GM19395 (cell line): ENCODE measurements at regions not wholly inside any gene's neighbourhood (a gene's known extent, or its start where the extent isn't known, plus 50 kb on each side); places are given as distances from the start of the nearest gene placed in this dataset.

Source experiments
- ATAC-seq: cut with Tn5 transposase; IDR thresholded peaks from one replicate; pipeline ENCODE4 v1.9.1; 2021; ENCODE audit warnings: mild to moderate bottlenecking, moderate library complexity; ENCODE audit not compliant: unreplicated experiment

DNA sequence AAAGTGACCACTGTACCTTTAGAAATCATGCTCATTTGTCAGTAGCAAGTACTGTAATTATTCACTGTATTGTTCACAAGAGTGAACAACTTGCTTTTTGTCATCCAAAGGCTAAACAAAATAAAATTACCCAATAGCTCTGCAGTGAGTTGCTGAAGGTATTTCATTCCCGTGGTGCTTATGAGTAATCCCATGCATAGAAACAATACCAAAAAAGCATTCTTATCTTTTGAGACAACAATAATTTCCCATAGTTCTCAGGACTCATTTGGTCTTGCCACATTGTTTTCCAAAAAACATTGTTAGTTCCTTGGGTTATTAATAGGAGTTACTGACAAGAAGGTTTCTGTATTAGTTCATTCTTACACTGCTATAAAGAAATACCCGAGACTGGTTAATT lies 503.2 kb upstream of the FAM98A start:
- no peak for ATAC-seq

GRCh38 chr2:34099377-34099776 lies 500.3 kb upstream of the FAM98A start:
- no peak for ATAC-seq

GRCh38 chr2:34098256-34098655 lies 499.2 kb upstream of the FAM98A start:
- ATAC-seq, result no peak

- peak; percentile 85 for ATAC-seq
Measured at GRCh38 chr2:34096562-34097171, 497.6 kb upstream of the FAM98A start.

- no peak for ATAC-seq
Measured at GRCh38 chr2:34093790-34094189, 494.7 kb upstream of the FAM98A start.

- ATAC-seq, result no peak
Measured at GRCh38 chr2:34070196-34070595, 471.1 kb upstream of the FAM98A start.

GRCh38 chr2:34069604-34070003 lies 470.5 kb upstream of the FAM98A start:
- ATAC-seq, result no peak

GRCh38 chr2:34050413-34050812 lies 451.3 kb upstream of the FAM98A start:
- no peak for ATAC-seq

DNA sequence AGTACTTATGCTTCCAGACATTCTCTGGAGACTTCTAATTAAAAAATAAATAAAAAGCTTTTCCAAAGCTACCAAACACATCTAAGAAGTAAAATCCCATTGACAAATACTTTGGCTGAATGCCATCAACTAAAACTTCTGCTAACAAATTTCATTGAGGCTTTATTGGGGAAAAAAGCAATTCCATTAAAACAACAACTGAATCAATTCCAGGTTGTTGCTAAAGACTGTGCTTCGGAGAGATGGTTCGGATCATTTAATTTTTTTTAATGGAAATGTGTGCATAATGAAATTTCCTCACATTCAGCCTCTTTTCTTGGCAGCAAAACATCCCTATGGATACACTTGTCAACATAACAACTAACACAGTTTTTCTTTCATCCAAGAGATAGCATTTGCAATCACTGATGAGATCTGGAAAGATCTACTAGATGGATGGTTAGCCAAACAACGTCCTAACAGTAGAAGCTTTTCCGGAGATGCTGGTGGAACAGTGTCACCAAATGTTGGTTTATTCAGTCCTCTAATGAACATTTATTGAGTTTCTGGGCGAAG lies 446.1 kb upstream of the FAM98A start:
- ATAC-seq, result no peak

DNA sequence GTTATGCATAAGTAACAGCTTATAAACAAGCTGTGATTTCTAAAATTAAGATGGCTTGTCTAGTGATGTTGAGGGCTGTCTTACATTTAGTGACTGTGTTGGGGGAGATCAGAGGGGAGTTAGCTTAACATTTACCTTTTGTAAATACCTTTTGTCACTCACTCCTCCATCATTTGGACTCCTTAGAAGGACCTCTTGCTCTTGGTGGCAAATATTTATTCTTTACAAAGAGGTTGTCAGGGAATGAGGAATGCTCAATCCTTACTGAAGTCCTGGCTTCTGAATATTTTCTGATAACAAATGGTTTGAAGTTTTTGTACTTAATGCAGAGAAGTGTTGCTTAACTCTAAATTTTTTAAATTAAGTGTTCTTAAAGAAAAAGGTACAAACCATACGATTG lies 438.8 kb upstream of the FAM98A start:
- no peak for ATAC-seq

DNA sequence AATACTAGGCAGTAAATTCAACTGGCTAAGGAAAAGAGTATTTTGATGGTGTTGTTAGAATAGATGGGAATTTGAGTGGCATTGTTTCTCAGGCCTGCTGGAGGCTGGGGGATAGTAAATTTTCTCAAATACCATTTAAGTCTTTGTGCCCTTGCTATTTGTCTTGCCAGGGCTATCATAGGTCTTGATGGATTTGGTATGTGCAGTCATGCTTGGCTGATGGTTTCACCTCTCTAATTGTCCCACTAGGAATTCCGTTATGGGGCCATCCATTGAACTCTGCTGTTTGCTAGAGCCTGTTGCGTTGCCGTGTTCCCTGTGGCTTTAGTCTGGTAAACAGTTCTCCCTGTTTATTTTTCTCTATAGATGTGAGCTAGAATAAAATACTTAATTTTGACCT lies 438.1 kb upstream of the FAM98A start:
- ATAC-seq, result no peak

DNA sequence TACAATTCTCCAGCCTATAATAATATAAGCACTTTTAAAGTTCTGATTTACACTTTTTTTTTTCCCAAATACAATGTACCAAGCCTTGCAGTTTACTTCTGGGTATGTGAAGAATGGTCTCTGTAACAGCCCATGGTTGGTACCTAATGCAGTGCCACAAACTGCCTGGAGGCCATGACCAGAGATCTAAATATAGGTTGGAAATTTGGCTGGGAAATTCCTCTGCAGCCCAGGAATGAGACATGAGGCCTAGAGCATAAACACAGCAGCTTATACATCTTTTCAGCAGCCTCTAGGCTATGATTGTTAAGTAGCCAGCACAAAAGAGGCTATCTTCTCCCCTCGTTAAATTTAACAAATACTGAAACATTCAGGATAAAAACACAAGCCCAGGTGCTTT lies 432.0 kb upstream of the FAM98A start:
- no peak for ATAC-seq

DNA sequence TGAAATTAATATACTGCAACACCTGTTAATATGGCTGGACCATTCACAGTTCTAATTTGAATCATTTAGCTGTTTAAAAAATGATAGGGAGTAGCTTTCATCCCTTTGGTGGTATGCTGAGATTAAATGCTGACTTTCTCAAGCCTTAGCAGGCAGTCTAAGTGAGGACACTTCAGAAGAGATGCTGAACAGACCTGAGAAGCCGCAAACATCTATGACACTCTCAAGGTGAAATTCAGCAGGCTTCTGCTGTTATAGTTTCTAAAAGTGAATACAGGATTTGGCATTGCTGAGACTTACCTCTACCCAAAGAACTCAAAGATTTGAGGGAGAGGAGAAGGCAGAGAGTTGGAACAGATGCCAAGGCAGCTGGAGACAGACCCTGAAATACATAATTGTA lies 431.2 kb upstream of the FAM98A start:
- no peak for ATAC-seq

- no peak for ATAC-seq
Measured at GRCh38 chr2:34029073-34029472, 430.0 kb upstream of the FAM98A start.

DNA sequence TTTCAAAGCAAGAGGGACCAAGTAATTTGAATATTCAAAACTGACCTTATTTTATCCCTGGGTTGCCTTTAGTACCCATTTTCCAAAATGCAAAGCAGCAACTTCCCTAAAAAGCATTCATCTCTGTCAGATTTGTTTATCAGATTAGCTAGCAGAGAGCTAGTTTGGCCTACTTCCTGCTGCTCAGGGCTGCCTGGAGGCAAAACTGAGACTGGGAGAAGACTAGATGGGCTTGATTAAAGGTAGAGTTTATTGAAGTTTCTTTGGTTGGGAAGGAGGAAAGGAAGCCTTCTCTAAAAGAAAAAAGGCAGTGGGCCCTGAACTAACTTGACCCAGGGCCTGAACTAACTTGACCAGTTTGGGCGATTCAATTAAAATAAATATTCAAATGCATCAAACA lies 426.1 kb upstream of the FAM98A start:
- ATAC-seq, result no peak

DNA sequence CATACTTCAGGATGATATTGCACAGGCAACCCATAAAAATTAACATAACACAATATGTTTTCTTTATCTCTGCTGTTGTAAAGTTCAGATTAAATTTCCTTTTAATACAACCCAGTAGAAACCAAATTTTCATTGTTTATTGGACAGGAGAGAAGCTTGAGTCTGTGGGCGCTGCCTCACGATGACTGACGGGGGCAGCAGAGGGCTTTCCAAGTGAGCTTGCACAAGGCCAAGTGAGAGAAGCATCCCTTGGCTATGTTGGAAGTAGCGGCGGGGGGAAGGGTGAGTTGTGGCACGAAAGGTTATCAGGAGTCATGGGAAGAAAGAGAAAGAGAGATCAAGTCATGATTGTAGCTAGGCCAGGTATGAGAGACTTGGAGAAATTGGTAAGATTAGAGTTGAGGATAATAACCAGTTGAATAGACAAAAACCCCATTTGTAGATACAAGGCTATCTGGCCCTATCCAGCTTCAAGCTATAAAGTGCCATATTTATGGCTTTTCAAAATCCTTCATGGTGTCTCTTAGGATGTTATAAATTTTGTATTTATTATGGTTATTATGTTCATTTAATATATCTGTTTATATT lies 413.7 kb upstream of the FAM98A start:
- ATAC-seq, result peak; percentile 81

GRCh38 chr2:34011684-34012083 lies 412.6 kb upstream of the FAM98A start:
- no peak for ATAC-seq

DNA sequence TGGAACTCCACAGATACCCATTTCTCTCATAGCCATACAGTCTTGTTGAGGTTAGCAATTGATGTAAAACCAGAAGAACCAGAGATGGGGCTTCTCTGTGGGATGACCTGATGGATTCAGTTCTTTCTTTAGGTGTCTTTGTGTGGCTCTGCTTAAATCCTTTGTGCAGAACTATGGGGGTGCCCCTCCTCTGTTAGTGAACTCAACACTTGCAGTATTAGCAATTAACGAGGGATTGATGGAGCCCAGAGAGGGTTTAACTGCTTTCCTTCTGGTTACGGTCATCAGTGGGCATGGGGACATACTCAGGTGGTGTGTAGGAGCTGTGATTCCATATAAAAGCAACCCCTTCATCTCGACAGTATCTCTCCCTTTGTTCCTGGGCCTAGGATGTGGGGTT lies 406.8 kb upstream of the FAM98A start:
- no peak for ATAC-seq

DNA sequence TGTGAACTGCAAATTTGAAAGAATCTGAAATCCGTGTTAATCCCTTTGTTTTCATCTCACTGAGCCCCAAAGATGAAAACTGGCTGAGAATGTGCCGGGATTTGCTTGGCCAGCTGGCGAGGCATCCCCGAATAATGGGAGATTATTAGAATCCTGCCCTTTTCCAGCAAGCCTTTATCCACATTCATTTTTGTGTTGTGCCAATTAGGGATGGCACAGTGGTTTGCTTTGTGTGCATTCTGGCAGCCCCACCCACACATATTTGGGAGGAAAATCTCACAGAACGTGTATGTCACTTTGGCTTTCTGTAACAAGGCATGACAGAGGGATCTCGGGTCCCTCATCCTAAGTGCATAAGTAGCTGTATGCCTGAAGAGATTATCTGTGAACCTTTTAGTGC lies 405.8 kb upstream of the FAM98A start:
- no peak for ATAC-seq

DNA sequence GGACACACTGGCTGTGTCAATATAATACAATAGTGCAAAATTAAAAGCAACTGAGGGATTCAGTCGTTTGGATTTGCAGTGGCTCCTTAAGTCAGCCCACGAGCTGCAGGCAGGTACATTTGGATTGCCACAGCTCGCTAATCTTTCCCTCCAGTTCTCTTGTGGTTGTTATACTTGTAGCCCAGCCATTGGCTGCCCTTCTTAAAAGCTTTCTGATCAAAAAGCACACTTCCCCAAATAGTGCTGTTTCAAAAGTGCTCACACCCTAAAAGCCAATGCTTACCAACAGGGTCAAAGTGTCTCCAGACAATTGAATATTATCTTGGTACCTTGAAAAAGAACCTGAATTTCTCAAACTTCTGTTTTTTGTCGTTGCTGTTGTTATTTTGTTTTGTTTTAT lies 404.7 kb upstream of the FAM98A start:
- no peak for ATAC-seq

GRCh38 chr2:34001557-34001956 lies 402.5 kb upstream of the FAM98A start:
- no peak for ATAC-seq

DNA sequence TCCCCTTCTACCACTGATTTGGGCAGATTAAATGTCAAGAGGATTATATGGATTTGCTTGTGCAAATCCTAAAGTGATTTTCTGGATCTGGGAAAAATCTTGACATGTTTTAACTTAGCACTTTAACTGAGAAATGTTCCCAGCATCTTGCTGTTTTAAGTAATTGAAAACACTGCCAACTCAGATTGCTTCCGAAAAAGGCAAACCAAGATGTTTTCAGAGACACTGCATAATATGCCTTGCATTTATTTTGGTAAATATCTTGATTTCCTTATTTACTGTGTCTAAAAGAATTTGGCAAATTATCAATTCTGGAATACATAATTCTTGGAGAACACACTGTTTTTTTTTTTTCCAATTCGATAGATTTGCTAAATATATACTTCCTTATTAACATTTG lies 385.0 kb upstream of the FAM98A start:
- no peak for ATAC-seq

GRCh38 chr2:33978471-33978870 lies 379.4 kb upstream of the FAM98A start:
- no peak for ATAC-seq
